NCI-H345 (cell line): ENCODE measurements at regions not wholly inside any gene's neighbourhood (a gene's known extent, or its start where the extent isn't known, plus 50 kb on each side); places are given as distances from the start of the nearest gene placed in this dataset.

Experiments used
- DNase-seq: peaks from one replicate; lab custom pipeline; 2025; lab: John Stamatoyannopoulos, UW

GRCh38 chr5:164688437-164688836 is 1183.0 kb downstream of the MAT2B start:
- DNase-seq: no peak

GRCh38 chr5:164708831-164709230 is 1203.4 kb downstream of the MAT2B start:
- no peak for DNase-seq

- DNase-seq: no peak
Measured at GRCh38 chr5:164713682-164714081, 1208.3 kb downstream of the MAT2B start.

- DNase-seq: no peak
Measured at GRCh38 chr5:164721116-164721515, 1215.7 kb downstream of the MAT2B start.

GRCh38 chr5:164721656-164722055 is 1216.2 kb downstream of the MAT2B start:
- DNase-seq: no peak

GRCh38 chr5:164722702-164723101 is 1217.3 kb downstream of the MAT2B start:
- no peak for DNase-seq

GRCh38 chr5:164727012-164727411 is 1221.6 kb downstream of the MAT2B start:
- DNase-seq: no peak

- no peak for DNase-seq
Measured at GRCh38 chr5:164728733-164729132, 1223.3 kb downstream of the MAT2B start.

- no peak for DNase-seq
Measured at GRCh38 chr5:164735334-164735733, 1229.9 kb downstream of the MAT2B start.

GRCh38 chr5:164741376-164741775 is 1236.0 kb downstream of the MAT2B start:
- DNase-seq: no peak

GRCh38 chr5:164742025-164742424 is 1236.6 kb downstream of the MAT2B start:
- DNase-seq: no peak

GRCh38 chr5:164746723-164747122 is 1241.3 kb downstream of the MAT2B start:
- DNase-seq: no peak

GRCh38 chr5:164747371-164747770 is 1242.0 kb downstream of the MAT2B start:
- DNase-seq: no peak

- DNase-seq: no peak
Measured at GRCh38 chr5:164748861-164749260, 1243.4 kb downstream of the MAT2B start.

GRCh38 chr5:164753434-164753833 is 1248.0 kb downstream of the MAT2B start:
- no peak for DNase-seq

- no peak for DNase-seq
Measured at GRCh38 chr5:164763206-164763605, 1257.8 kb downstream of the MAT2B start.

- no peak for DNase-seq
Measured at GRCh38 chr5:164772122-164772521, 1266.7 kb downstream of the MAT2B start.

- no peak for DNase-seq
Measured at GRCh38 chr5:164784230-164784629, 1278.8 kb downstream of the MAT2B start.

- DNase-seq: no peak
Measured at GRCh38 chr5:164798110-164798509, 1292.7 kb downstream of the MAT2B start.

- no peak for DNase-seq
Measured at GRCh38 chr5:164799391-164799790, 1294.0 kb downstream of the MAT2B start.

GRCh38 chr5:164801910-164802309 is 1296.5 kb downstream of the MAT2B start:
- no peak for DNase-seq

- no peak for DNase-seq
Measured at GRCh38 chr5:164809821-164810220, 1304.4 kb downstream of the MAT2B start.

GRCh38 chr5:164818445-164818844 is 1313.0 kb downstream of the MAT2B start:
- no peak for DNase-seq

GRCh38 chr5:164824671-164825070 is 1319.3 kb downstream of the MAT2B start:
- no peak for DNase-seq

- DNase-seq: no peak
Measured at GRCh38 chr5:164832516-164832915, 1327.1 kb downstream of the MAT2B start.
